ENCODE measurements at regions not wholly inside any gene's neighbourhood (a gene's known extent, or its start where the extent isn't known, plus 50 kb on each side); places are given as distances from the start of the nearest gene placed in this dataset.

DNA sequence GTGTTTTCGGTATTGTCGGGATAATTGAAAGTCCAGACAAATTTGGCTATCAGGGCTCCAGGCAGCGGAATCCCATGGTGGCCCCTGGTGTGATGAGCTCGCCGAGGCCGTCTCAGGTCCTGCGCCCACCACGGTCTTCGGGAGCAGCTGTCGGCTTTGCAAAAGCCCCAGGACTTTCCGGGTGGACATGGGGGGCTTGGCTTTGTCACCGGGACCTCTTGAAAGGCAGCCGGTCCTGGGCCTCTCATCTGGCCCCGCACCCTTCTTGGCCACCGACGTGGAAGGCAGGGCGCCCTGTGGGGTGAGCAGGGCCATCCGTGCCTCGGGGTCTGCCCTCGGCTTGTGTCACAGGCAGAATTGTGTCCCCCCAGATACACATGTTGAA lies 87.1 kb upstream of the ACTRT2 start:
- DNase-seq (ENCODE audit: low read depth) = no peak

DNA sequence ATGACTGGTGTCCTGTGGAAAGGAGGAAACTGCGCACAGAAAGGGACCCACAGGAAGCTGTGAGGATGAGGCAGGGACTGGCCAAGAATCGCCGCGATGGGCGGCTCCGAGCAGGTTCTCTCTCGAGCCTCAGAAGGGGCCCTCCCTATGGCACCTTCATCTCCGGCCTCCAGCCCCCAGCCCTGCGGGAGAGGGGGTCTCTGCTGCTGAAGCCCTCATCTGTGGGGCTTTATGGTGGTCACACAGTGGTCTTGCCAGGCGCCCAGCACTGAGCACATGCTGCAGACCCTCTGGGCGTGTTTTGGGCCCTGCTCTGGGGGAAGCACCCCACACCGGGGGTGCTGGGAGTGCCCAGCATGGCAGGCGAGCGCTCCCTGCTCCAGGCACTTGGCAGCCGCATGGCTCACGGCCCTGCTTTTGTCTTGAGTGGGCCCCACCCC lies 86.6 kb upstream of the ACTRT2 start:
- DNase-seq (ENCODE audit: low read depth) = no peak

DNA sequence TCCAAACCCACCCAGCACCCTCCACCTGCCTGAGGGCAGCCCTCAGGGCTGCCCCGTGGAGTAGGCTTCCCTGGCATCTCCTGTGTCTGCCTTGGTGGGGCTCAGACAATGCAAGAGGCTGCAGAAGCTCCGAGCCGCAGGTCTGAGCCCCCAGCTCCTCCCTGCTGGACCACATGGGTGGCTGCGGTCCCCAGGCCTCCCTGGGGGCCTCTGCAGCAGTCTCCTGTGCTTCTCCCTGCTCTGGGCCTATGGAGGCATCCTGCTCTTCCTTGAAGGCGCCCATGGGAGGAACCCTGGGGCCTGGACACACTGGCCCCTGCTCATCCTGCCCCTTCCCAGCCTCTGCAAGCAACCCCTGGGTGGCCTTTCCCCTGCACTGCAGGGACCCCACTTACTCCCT lies 86.1 kb upstream of the ACTRT2 start:
- no peak for DNase-seq (ENCODE audit: low read depth)

DNA sequence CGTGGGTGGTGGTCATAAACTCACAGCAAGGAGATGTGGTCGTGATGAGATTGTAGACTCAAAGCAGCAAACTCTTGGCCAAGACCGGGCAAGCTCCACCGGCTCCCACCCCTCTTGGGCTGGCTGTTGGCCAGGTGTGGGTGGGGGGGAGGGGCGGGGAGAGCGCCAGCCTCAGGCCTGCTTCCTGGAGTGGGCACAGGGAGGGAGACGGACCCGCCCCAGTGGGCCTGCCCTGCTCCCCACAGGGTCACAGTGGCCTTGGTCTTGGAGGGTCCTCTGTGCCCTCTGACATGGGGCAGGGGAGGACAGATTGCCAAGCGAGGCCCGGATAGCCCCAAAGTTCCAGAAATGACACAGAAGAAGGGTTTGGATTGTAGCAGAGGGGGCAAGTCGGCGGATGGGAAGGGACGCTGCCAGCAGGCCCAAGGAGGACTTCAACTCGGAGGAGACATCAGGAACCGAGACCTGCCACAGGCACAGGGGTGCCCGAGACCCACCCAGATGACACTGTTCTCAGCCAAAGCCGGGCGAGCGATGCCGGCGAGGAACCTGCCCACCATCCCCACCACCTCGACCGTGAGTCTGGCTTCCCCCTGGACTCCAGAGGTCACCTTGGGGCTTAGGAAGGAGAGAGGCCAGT lies 85.4 kb upstream of the ACTRT2 start:
- DNase-seq (ENCODE audit: low read depth) = no peak

DNA sequence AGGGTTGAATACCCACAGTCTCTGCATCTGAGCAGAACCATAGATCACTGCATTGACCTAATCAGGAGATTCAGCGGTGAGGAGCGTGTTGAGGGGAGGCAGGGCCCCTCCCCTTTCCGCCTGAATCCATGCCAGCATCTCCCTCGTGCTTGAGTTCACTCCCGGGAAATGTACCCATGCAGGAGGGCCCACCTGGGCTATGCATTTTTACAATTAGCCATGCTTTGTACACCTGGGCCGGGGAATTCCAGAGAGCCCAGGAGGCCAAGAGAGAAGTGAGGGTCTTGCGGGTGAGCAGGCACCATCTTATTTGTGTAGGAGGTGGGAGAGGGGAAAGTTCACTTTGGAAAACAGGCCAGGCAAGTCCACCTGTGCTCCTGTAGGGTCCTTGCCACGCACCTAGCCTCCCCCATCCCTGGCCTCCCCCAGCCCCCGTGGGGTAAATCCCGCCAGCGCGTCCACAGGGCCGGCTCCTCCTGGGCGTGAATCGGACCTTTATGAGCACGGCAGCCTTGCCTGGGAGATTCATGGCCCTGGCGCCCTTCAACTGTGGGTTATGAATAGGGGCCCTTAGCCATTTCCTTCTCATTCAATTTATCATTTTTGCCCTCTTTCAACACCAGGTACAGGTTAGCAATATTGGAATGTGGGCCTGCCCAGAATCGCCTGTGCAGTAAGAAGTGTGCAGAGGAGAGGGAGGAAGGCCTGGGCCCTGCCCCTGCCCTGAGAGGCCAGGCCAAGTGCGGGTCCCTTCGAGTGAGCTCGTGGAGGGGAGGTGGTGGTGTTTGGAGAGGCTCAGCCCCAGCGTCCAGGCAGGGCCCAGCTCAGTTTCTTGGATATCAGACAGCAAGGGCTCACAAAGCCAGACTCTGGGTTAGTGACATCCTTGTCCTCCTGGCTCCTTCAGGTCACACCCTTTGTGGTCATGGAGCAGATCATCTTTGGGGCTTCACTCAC lies 84.4 kb upstream of the ACTRT2 start:
- DNase-seq (ENCODE audit: low read depth) = no peak

DNA sequence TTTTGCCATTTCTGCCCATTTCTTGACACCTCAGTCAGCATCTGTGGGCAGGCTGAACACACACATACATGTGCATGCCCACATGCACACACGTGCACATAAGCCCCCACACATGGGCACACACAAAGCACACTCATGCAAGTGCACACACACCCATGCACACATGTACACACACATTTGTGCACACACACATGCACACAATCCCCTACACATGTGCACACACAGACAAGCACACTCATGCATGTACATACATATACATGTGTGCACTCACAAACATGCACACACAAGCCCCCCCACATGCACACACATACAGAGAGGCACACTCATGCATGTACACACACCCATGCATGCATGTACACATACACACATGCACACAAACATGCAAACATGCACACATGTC lies 83.5 kb upstream of the ACTRT2 start:
- no peak for DNase-seq (ENCODE audit: low read depth)

DNA sequence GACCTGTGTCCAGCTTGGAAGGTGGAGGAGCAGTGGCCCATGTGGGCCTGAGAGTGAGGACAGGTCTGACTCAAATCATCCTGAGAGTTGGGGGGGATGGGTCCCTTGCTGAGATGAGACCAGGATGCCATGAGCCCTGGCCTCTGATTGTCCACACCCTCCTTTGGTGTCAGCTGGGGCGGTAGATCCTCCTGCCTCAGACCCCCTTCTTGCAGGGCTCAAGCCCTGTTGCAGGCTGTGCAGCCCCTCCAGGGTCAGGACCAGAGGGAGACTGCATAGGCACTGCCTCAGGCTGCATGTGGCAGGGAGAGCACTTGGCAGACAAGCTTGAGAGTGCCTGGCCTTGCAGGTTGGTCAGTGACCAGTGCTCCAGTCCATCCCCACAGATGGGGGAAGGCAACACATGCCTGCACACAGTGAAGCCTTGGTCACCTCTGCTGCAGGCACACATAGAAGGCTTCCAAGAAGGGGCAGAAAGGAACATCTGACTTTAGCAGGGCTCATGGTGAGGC lies 82.2 kb upstream of the ACTRT2 start:
- no peak for DNase-seq (ENCODE audit: low read depth)

DNA sequence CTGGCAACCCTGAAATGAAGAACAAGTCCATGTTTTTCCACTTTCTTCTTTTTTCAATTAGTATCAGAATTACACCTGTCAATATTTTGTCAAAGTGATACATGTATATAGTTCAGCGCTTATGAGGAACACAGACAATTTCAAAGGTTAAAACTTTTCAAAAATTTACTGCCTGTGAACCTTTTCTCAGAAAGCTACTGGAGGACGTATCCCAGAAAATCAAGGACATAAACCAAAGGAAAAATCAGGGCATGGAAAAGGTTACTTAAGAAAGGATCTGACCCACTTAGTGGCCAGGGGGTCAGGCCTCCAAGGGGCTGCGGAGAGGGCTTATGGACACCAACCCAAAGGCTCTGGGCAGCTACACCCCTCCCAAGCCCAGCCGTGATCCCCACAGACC lies 81.1 kb upstream of the ACTRT2 start:
- DNase-seq (ENCODE audit: low read depth) = no peak

DNA sequence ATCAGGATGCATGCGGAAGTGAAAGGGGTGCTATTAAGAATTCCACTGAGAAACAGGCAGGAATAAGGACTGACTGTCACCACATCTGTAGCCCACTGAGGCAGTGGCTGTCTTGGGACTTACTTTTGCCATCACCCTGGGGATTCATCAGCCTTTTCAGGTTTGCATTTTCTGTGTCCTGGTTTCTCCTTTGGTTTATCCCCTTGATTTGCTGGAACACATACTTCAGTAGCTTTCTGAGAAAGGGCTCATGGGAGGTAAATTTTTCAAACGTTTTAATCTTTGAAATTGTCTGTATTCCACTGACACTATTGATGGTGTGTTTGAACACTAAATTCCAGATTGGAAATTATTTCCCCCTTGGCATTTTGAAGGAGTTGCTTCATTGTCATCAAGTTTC lies 80.2 kb upstream of the ACTRT2 start:
- no peak for DNase-seq (ENCODE audit: low read depth)

DNA sequence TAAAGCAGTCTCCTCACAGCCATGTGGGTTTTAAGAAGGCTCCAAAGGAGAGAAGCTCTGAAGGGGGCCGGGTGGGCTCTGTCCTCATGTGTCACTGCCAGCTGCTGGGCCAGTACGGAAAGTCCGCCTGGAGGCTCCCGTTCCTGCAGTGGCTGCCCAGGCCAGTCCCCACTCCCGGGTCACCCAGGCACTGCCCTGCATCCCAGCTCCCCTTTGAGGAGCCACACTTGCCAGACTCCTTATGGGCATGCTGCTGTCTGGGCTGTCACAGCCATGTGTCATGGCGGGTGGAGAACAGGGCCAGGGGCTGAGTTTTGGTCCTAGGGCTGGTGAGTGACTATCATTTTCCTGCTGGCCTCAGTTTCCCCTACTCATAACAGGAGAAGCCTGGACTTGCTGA lies 79.4 kb upstream of the ACTRT2 start:
- no peak for DNase-seq (ENCODE audit: low read depth)

DNA sequence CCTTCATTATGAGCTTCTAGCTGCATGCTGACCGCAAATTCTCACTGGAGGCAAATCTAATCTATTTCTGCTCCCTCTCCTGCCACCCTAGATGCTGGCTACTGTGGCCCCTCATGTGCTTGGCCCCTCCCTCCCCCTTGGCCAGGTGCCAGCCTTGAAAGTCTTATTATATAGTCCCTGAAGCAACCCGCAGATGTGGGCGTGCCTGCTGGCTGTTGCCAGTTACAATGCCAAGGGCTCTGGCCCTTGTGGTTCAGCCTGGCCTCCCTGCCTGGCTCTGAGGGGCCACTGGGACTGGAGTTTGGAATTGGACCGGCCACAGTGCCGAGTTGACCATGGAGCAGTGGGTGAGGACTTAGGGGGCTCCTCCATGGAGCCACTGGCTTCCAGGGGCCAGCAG lies 78.9 kb upstream of the ACTRT2 start:
- no peak for DNase-seq (ENCODE audit: low read depth)

DNA sequence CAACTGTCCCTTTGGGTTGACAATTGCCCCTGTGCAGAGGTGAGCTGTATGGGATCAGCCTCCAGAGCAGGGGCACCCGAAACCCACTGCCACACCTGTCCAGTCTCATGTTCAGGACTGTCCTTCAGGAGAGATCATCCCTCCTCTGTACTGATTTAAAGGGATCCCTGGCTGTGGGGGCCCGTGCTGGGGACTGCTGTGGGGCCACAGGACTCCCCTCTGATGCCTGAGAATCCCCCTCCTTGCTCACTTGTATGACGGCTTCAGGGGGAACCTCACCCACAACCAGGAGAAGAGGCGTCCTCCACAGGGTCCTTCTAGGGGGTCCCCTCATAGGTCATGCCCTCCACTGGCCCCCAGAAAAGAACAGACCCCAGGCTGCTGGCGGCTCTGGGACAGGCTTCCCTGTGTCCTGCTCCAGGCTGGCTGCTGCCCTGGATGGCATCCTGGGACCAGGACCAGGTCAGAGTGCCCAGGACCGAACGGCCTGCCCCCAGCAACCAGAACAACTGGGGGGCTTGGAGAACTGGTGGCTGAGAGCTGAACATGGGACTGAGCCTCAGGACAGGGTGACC lies 77.5 kb upstream of the ACTRT2 start:
- DNase-seq (ENCODE audit: low read depth) = no peak

DNA sequence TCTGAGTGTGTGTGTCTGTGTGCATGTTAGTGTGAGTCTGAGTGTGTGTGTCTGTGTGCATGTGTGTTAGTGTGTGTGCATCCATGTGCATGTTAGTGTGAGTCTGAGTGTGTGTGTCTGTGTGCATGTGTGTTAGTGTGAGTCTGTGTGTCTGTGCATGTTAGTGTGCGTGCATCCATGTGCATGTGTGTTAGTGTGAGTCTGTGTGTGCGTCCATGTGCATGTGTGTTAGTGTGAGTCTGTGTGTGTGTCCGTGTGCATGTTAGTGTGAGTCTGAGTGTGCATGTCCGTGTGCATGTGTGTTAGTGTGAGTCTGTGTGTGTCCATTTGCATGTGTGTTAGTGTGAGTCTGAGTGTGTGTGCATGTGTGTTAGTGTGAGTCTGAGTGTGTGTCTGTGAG lies 76.6 kb upstream of the ACTRT2 start:
- DNase-seq (ENCODE audit: low read depth) = no peak

DNA sequence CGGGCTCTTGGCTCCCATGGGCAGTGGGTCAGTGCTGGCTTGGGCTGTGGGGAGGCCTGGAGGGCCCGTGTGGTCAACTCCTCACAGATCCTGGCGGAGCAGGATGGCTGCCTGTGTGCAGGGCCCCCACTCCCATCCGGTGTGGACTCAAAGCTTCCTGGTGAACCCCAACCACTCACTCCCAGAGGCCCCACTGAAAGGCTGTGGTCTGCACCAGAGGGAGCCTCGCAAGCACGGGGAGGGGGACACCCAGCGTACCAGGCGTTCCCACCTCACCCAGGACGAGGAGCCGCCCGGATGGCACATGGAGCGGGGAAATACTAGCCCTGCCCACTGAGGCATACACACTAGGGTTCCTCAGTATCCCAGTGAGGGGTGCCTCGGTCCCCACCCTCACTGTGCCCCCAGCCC lies 75.4 kb upstream of the ACTRT2 start:
- DNase-seq (ENCODE audit: low read depth) = no peak

DNA sequence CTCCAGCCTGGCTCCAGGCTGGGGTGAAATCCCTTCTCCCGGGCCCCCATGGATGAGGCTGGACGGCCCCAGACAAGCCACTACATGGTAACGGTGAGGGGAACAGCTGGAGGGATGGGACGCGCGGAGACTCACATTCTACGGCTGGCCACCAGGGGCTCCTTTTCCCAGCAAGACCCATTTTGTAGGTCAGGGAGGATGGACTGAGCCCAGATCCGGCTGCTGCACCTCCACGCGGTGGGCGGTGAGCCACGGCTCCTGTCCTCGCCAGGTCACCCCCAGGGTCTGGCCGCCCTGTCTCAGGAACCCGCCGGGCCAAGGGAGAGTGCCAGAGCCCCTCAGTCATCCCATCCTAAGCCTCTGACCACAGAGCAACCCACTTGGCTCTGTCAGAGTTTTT lies 75.0 kb upstream of the ACTRT2 start:
- no peak for DNase-seq (ENCODE audit: low read depth)

DNA sequence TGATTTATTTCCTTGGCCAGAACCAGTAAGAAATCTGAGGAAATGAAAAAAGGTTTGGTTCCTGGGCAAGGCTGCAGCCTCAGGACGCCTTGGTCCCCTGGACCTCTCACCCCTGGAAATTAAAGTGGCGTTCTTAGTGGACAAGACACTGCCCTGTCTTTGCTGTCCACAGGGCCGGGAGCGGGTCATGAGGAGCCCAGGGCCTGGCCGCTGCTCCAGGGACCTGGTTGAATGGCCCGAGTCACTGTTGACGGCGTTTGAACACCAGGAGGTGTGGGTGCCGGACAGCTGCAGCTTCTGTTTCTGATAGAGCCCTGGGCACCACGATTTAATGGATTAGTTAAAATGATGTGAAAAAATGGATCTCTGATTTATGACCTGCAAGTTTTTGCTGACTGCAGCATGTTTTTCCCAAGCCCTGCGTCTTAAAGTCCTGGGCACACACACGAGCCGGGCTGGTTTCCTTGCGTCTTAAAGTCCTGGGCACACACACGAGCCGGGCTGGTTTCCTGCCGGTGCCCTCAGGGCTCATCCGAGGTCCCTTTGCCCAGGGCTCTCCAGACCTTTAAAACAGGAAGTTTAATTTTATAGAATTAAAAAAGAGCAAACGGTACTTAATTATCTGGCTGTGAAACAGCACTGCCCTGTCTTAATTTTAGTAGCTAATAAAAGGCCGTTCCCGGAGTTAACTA lies 74.1 kb upstream of the ACTRT2 start:
- no peak for DNase-seq (ENCODE audit: low read depth)

DNA sequence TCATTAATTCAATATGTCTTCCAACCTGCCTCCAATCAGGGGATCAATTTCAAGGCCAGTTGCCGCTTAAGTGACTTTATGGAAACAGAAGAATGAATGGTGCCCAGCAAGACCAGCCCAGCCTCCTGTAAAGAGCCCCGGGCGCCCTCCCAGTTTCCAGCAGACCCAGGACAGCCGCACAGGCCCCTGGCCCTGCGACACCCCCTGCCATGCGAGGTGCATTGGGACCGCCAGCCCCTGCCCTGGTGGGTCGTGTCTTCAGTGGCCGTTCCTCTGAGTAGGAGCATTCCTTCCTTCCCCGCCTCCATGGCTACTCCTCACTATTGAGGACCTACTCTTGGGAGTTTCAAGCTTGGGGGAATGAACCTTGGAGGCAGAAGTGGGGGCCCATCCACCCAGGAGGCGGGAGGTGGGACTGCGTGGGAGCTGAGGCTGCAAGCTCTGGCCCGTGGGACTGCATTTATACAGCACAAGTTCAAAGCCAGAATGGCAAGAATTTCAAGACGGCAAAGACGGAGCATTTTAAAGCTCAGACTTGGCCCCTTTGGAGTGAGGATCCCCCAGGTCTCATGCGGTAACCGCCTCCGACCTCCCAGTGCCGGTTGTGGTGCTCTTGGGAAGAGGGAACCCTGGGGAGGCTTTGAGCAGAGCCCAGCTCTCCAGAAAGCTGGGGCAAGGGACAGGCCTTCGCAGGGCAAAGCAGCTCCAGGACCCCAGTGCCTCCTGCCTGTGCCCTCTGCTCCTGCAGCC lies 73.1 kb upstream of the ACTRT2 start:
- DNase-seq (ENCODE audit: low read depth) = no peak

DNA sequence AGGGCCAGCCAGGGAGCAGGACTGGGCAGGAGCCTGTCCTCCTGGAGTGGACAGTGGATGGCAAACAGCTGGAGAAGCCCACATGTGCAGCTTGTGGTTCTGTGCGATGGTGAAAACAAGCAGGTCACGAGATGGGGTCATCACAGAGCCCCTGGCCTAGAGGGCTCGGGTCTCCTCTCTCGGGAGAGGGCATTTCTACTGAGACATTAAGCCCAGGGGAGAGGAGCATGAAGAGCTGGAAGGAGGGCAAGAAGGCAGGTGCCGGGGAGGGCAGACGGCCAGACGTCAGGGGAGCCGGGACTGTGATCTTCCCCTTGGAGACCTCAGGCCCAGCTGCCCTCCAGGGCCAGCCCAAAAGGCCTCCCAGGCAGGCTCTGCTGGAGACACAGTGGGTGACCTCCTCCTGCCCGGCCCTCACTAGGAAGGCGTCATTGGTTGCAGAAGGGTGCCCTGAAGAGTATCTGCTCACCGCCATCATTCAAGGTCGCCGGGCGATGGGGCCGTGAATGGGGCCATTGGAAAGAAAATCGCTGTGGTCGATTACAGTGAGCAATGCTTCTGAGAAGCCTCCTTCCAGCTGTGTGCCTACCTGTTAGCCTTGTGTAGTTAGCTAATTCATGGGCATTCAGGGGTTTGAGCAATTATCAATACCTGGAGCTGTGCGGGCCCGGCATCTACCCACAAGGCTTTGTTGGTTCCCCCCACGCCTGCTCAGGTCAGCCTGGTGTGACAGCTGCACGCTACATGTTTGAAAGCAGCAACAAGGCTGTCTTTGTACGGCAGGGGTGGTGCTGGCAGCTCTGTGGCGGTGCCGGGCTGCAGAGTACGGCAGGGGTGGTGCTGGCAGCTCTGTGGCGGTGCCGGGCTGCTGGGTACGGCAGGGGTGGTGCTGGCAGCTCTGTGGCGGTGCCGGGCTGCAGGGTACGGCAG lies 72.3 kb upstream of the ACTRT2 start:
- DNase-seq (ENCODE audit: low read depth) = no peak

DNA sequence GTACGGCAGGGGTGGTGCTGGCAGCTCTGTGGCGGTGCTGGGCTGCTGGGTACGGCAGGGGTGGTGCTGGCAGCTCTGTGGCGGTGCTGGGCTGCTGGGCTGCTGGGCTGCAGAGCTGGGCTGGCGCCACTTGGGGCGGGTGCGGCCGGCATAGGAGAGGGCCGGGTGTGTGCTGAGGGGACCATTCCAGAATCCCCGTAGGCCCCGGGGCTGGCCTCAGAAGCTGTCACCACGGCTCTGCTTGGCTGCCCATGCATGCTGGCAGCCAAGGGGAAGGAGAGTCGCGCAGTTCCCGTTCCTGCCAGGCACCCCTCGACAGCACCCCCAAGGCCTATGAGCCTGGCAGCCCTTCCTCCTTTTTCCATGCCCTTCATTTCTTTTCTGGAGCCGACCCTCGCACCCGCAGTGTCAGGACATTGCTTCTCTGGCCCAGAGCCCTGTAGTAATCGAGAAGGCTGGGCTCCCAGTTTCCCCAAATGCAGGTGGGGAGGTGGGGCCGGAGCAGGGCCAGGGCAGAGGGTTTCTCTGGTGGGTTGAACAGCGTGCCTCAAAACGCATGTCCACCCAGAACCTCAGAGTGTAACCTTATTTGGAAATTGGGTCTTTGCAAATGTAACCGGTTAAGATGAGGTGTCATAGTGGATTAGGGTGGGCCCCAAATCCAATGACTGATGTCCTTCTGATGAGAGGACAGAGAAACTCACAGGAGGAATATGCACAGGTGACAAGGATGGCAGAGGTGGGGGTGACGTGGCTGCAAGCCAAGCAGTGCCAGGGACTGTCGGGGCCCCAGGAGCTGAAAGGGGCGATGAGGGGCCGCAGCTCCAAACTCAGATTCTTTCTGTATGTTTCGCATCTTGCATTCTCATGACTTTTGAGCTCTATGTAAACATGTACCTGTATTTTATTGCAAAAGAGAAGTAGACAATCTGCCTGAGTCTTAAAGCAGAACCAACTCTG lies 71.0 kb upstream of the ACTRT2 start:
- DNase-seq (ENCODE audit: low read depth) = no peak
